ENCODE measurements at regions not wholly inside any gene's neighbourhood (a gene's known extent, or its start where the extent isn't known, plus 50 kb on each side); places are given as distances from the start of the nearest gene placed in this dataset.

- no peak for DNase-seq
Observed at GRCh38 chr9:92185096-92185495, 69.9 kb upstream of the SPTLC1 start.

- no peak for DNase-seq
Observed at GRCh38 chr9:92184041-92184564, 68.9 kb upstream of the SPTLC1 start.

GRCh38 chr9:92183449-92183848 is 68.2 kb upstream of the SPTLC1 start:
- DNase-seq = no peak

- DNase-seq = no peak
Observed at GRCh38 chr9:92181296-92181695, 66.1 kb upstream of the SPTLC1 start.

GRCh38 chr9:92180669-92181181 is 65.5 kb upstream of the SPTLC1 start:
- DNase-seq = no peak

- no peak for DNase-seq
Observed at GRCh38 chr9:92180002-92180400, 64.8 kb upstream of the SPTLC1 start.

GRCh38 chr9:92179286-92180001 is 64.2 kb upstream of the SPTLC1 start:
- DNase-seq = no peak

- DNase-seq = no peak
Observed at GRCh38 chr9:92177591-92177990, 62.4 kb upstream of the SPTLC1 start.

GRCh38 chr9:92176800-92177185 is 61.6 kb upstream of the SPTLC1 start:
- DNase-seq = no peak

- DNase-seq = no peak
Observed at GRCh38 chr9:92176068-92176799, 61.0 kb upstream of the SPTLC1 start.

- no peak for DNase-seq
Observed at GRCh38 chr9:92175441-92175840, 60.2 kb upstream of the SPTLC1 start.

GRCh38 chr9:92173318-92173717 is 58.1 kb upstream of the SPTLC1 start:
- DNase-seq = no peak

- peak; percentile 3 for DNase-seq
Observed at GRCh38 chr9:92171822-92172221, 56.6 kb upstream of the SPTLC1 start.

GRCh38 chr9:92171281-92171680 is 56.1 kb upstream of the SPTLC1 start:
- peak; percentile 16 for DNase-seq

- DNase-seq = peak; percentile 8
Observed at GRCh38 chr9:92170848-92171247, 55.6 kb upstream of the SPTLC1 start.

- DNase-seq = peak; percentile 0
Observed at GRCh38 chr9:92165484-92165883, 50.3 kb upstream of the SPTLC1 start.
